ENCODE measurements at regions not wholly inside any gene's neighbourhood (a gene's known extent, or its start where the extent isn't known, plus 50 kb on each side); places are given as distances from the start of the nearest gene placed in this dataset.

GRCh38 chr2:173672573-173673340 lies 292.4 kb downstream of the SP3 start:
- Mint-ChIP-seq H3K4me1 (no peaks in the 10 kb centered on the region), H3K4me3 (no peak overlapping the region), H3K27ac (no peak overlapping the region), H3K27me3 (peaks cover 30% of the 10 kb centered on the region), H3K9me3 (no peaks in the 10 kb centered on the region), H3K36me3 (peaks cover 3% of the 10 kb centered on the region)

GRCh38 chr2:173673640-173674039 lies 291.5 kb downstream of the SP3 start:
- Mint-ChIP-seq H3K4me3 (no peak overlapping the region), H3K9me3 (no peaks in the 10 kb centered on the region), H3K27me3 (peaks cover 31% of the 10 kb centered on the region), H3K36me3 (peaks cover 3% of the 10 kb centered on the region), H3K27ac (no peak overlapping the region), H3K4me1 (no peaks in the 10 kb centered on the region)

- peaks cover 29% of the 10 kb centered on the region for H3K27me3 Mint-ChIP-seq
- no peak overlapping the region for H3K27ac Mint-ChIP-seq
- no peaks in the 10 kb centered on the region for H3K9me3 Mint-ChIP-seq
- H3K4me1 Mint-ChIP-seq = no peaks in the 10 kb centered on the region
- H3K4me3 Mint-ChIP-seq = no peak overlapping the region
- peaks cover 3% of the 10 kb centered on the region for H3K36me3 Mint-ChIP-seq
Observed at GRCh38 chr2:173676647-173677046, 288.5 kb downstream of the SP3 start.

GRCh38 chr2:173678186-173678585 lies 287.0 kb downstream of the SP3 start:
- Mint-ChIP-seq H3K27me3 (peaks cover 30% of the 10 kb centered on the region), H3K4me1 (no peaks in the 10 kb centered on the region), H3K4me3 (no peak overlapping the region), H3K36me3 (peaks cover 3% of the 10 kb centered on the region), H3K27ac (no peak overlapping the region), H3K9me3 (no peaks in the 10 kb centered on the region)

GRCh38 chr2:173680574-173680973 lies 284.6 kb downstream of the SP3 start:
- H3K36me3 Mint-ChIP-seq = peaks cover 3% of the 10 kb centered on the region
- peaks cover 27% of the 10 kb centered on the region for H3K27me3 Mint-ChIP-seq
- no peaks in the 10 kb centered on the region for H3K4me1 Mint-ChIP-seq
- H3K9me3 Mint-ChIP-seq = no peaks in the 10 kb centered on the region
- H3K4me3 Mint-ChIP-seq = no peak overlapping the region
- no peak overlapping the region for H3K27ac Mint-ChIP-seq

GRCh38 chr2:173681881-173682650 lies 283.1 kb downstream of the SP3 start:
- no peaks in the 10 kb centered on the region for H3K9me3 Mint-ChIP-seq
- H3K36me3 Mint-ChIP-seq = no peaks in the 10 kb centered on the region
- H3K4me3 Mint-ChIP-seq = no peak overlapping the region
- H3K4me1 Mint-ChIP-seq = no peaks in the 10 kb centered on the region
- no peak overlapping the region for H3K27ac Mint-ChIP-seq
- peaks cover 21% of the 10 kb centered on the region for H3K27me3 Mint-ChIP-seq

GRCh38 chr2:173684896-173685459 lies 280.2 kb downstream of the SP3 start:
- Mint-ChIP-seq H3K4me1 (no peaks in the 10 kb centered on the region), H3K9me3 (no peaks in the 10 kb centered on the region), H3K27ac (no peak overlapping the region), H3K36me3 (no peaks in the 10 kb centered on the region), H3K4me3 (no peak overlapping the region), H3K27me3 (peaks cover 12% of the 10 kb centered on the region)

GRCh38 chr2:173690349-173690748 lies 274.8 kb downstream of the SP3 start:
- H3K9me3 Mint-ChIP-seq = no peaks in the 10 kb centered on the region
- H3K27ac Mint-ChIP-seq = no peak overlapping the region
- H3K4me1 Mint-ChIP-seq = no peaks in the 10 kb centered on the region
- H3K27me3 Mint-ChIP-seq = peaks cover 9% of the 10 kb centered on the region
- no peak overlapping the region for H3K4me3 Mint-ChIP-seq
- no peaks in the 10 kb centered on the region for H3K36me3 Mint-ChIP-seq

GRCh38 chr2:173692068-173692467 lies 273.1 kb downstream of the SP3 start:
- no peak overlapping the region for H3K27ac Mint-ChIP-seq
- H3K36me3 Mint-ChIP-seq = no peaks in the 10 kb centered on the region
- no peaks in the 10 kb centered on the region for H3K4me1 Mint-ChIP-seq
- H3K4me3 Mint-ChIP-seq = no peak overlapping the region
- H3K9me3 Mint-ChIP-seq = no peaks in the 10 kb centered on the region
- peaks cover 7% of the 10 kb centered on the region for H3K27me3 Mint-ChIP-seq

GRCh38 chr2:173693044-173693589 lies 272.1 kb downstream of the SP3 start:
- H3K27me3 Mint-ChIP-seq = peaks cover 7% of the 10 kb centered on the region
- H3K4me3 Mint-ChIP-seq = no peak overlapping the region
- no peaks in the 10 kb centered on the region for H3K4me1 Mint-ChIP-seq
- no peaks in the 10 kb centered on the region for H3K36me3 Mint-ChIP-seq
- H3K9me3 Mint-ChIP-seq = no peaks in the 10 kb centered on the region
- no peak overlapping the region for H3K27ac Mint-ChIP-seq

GRCh38 chr2:173696274-173696673 lies 268.9 kb downstream of the SP3 start:
- Mint-ChIP-seq H3K27ac (no peak overlapping the region), H3K4me1 (no peaks in the 10 kb centered on the region), H3K27me3 (peaks cover 5% of the 10 kb centered on the region), H3K36me3 (no peaks in the 10 kb centered on the region), H3K9me3 (no peaks in the 10 kb centered on the region), H3K4me3 (no peak overlapping the region)

- Mint-ChIP-seq H3K9me3 (no peaks in the 10 kb centered on the region), H3K4me1 (no peaks in the 10 kb centered on the region), H3K27ac (no peak overlapping the region), H3K27me3 (no peaks in the 10 kb centered on the region), H3K36me3 (no peaks in the 10 kb centered on the region), H3K4me3 (no peak overlapping the region)
Observed at GRCh38 chr2:173697929-173698328, 267.2 kb downstream of the SP3 start.

GRCh38 chr2:173705656-173706055 lies 259.5 kb downstream of the SP3 start:
- no peaks in the 10 kb centered on the region for H3K36me3 Mint-ChIP-seq
- no peak overlapping the region for H3K27ac Mint-ChIP-seq
- H3K27me3 Mint-ChIP-seq = peaks cover 8% of the 10 kb centered on the region
- H3K4me3 Mint-ChIP-seq = no peak overlapping the region
- H3K4me1 Mint-ChIP-seq = no peaks in the 10 kb centered on the region
- no peaks in the 10 kb centered on the region for H3K9me3 Mint-ChIP-seq

GRCh38 chr2:173706936-173707335 lies 258.2 kb downstream of the SP3 start:
- Mint-ChIP-seq H3K36me3 (no peaks in the 10 kb centered on the region), H3K4me1 (no peaks in the 10 kb centered on the region), H3K27me3 (peaks cover 8% of the 10 kb centered on the region), H3K27ac (no peak overlapping the region), H3K4me3 (no peak overlapping the region), H3K9me3 (no peaks in the 10 kb centered on the region)

GRCh38 chr2:173708806-173709205 lies 256.4 kb downstream of the SP3 start:
- no peak overlapping the region for H3K27ac Mint-ChIP-seq

GRCh38 chr2:173711816-173712215 lies 253.4 kb downstream of the SP3 start:
- no peaks in the 10 kb centered on the region for H3K4me1 Mint-ChIP-seq
- peaks cover 4% of the 10 kb centered on the region for H3K27me3 Mint-ChIP-seq
- no peak overlapping the region for H3K27ac Mint-ChIP-seq
- H3K4me3 Mint-ChIP-seq = no peak overlapping the region
- H3K36me3 Mint-ChIP-seq = no peaks in the 10 kb centered on the region
- H3K9me3 Mint-ChIP-seq = no peaks in the 10 kb centered on the region

More at GRCh38 chr2:173708806-173709205, 256.4 kb downstream of the SP3 start:
- no peaks in the 10 kb centered on the region for H3K4me1 Mint-ChIP-seq
- peaks cover 8% of the 10 kb centered on the region for H3K27me3 Mint-ChIP-seq
- no peak overlapping the region for H3K4me3 Mint-ChIP-seq
- H3K36me3 Mint-ChIP-seq = no peaks in the 10 kb centered on the region
- H3K9me3 Mint-ChIP-seq = no peaks in the 10 kb centered on the region

Measured in activated naive CD4-positive, alpha-beta T cell treated with anti-CD3 and anti-CD28 coated beads, Interleukin-2, amount 50 U/mL, for 24 hours (primary cell).